IMR-90 (cell line): ENCODE measurements at regions not wholly inside any gene's neighbourhood (a gene's known extent, or its start where the extent isn't known, plus 50 kb on each side); places are given as distances from the start of the nearest gene placed in this dataset.

Source experiments
- ATAC-seq: fragments of 200-7000 bp; cut with Tn5 transposase; 2 replicates; pipeline ENCODE4 v1.9.1; 2020; ENCODE audit warnings: low read depth, mild to moderate bottlenecking, moderate library complexity
- BruUV-seq: library from RNA; stranded (reverse); fragments of 400-500 nt; replicated peaks from 2 replicates; lab custom pipeline; 2021; lab: Mats Ljungman, UMichigan
- CTCF ChIA-PET: fragments of 300-600 bp; formaldehyde crosslinking; extraction: SDS; loops from one replicate; lab custom pipeline; 2021; ENCODE audit warnings: antibody characterized with exemption; lab: Yijun Ruan, JAX
- POLR2A ChIA-PET: fragments of 300-600 bp; sonication (Branson Sonifier 250); formaldehyde crosslinking; loops from one replicate; lab custom pipeline; 2022; ENCODE audit warnings: antibody characterized with exemption; ENCODE audit not compliant: unreplicated experiment; lab: Charles Lee
- DNase-seq: peaks from one replicate; pipeline ENCODE4 v3.0.0; 2013
- H2AFZ ChIP-seq: replicated peaks from 2 replicates; pipeline ENCODE3; 2013; ENCODE audit warnings: low read length, mild to moderate bottlenecking; ENCODE audit not compliant: poor library complexity
- H2AK5ac ChIP-seq: 2 replicates; pipeline ENCODE4 v1.6.1; 2013; ENCODE audit warnings: low read depth, low read length, inconsistent platforms
- H2AK9ac ChIP-seq: replicated peaks from 2 replicates; pipeline ENCODE3; 2013; ENCODE audit warnings: mild to moderate bottlenecking, low read depth, low read length, moderate library complexity; ENCODE audit not compliant: poor library complexity
- H2BK120ac ChIP-seq: 2 replicates; pipeline ENCODE4 v1.6.1; 2013; ENCODE audit warnings: low read depth, low read length, inconsistent platforms
- H2BK15ac ChIP-seq: 3 replicates; pipeline ENCODE4 v1.6.1; 2013; ENCODE audit warnings: low read depth, low read length, inconsistent platforms
- H2BK20ac ChIP-seq: 2 replicates; pipeline ENCODE4 v1.6.1; 2013; ENCODE audit warnings: low read depth, mild to moderate bottlenecking, inconsistent platforms, low read length, moderate library complexity
- H2BK5ac ChIP-seq: 2 replicates; pipeline ENCODE4 v1.6.1; 2013; ENCODE audit warnings: mild to moderate bottlenecking, low read depth, low read length, inconsistent platforms; ENCODE audit not compliant: poor library complexity, severe bottlenecking
- H3K14ac ChIP-seq: replicated peaks from 2 replicates; pipeline ENCODE4 v1.6.1; 2013; ENCODE audit warnings: low read depth, low read length, inconsistent platforms
- H3K18ac ChIP-seq: 2 replicates; pipeline ENCODE4 v1.6.1; 2013; ENCODE audit warnings: low read depth, low read length, control low read depth
- H3K23ac ChIP-seq: 2 replicates; pipeline ENCODE4 v1.6.1; 2013; ENCODE audit warnings: low read depth, low read length, inconsistent platforms
- H3K27ac ChIP-seq: 2 replicates; pipeline ENCODE4 v1.5.1; 2013; ENCODE audit warnings: mild to moderate bottlenecking, control low read depth, low read length; ENCODE audit not compliant: insufficient read depth
- H3K27me3 ChIP-seq: 2 replicates; pipeline ENCODE4 v1.6.1; 2013; ENCODE audit warnings: low read length; ENCODE audit not compliant: control insufficient read depth, insufficient read depth
- H3K36me3 ChIP-seq: 2 replicates; pipeline ENCODE4 v1.6.1; 2013; ENCODE audit warnings: low read length, mixed read lengths; ENCODE audit not compliant: control insufficient read depth, insufficient read depth
- H3K4ac ChIP-seq: 2 replicates; pipeline ENCODE4 v1.6.1; 2013; ENCODE audit warnings: low read depth, low read length, inconsistent platforms
- H3K4me1 ChIP-seq: 2 replicates; pipeline ENCODE4 v1.6.1; 2013; ENCODE audit warnings: low read length, mixed read lengths; ENCODE audit not compliant: control insufficient read depth, insufficient read depth
- H3K4me2 ChIP-seq: 2 replicates; pipeline ENCODE4 v1.6.1; 2013; ENCODE audit warnings: low read depth, mild to moderate bottlenecking, control low read depth, low read length, moderate library complexity
- H3K4me3 ChIP-seq: 2 replicates; pipeline ENCODE4 v1.5.1; 2013; ENCODE audit warnings: low read depth, mild to moderate bottlenecking, control low read depth, low read length, moderate library complexity; ENCODE audit not compliant: insufficient read depth
- H3K56ac ChIP-seq: 2 replicates; pipeline ENCODE4 v1.6.1; 2013; ENCODE audit warnings: low read length, inconsistent platforms; ENCODE audit not compliant: insufficient read depth; ENCODE audit errors: extremely low read depth
- H3K79me1 ChIP-seq, 2 experiments: 2 replicates each; pipeline ENCODE4 v1.6.1; 2013; ENCODE audit warnings: low read length in 2 of 2, inconsistent platforms in 1 of 2, low read depth in 1 of 2
- H3K9ac ChIP-seq: 2 replicates; pipeline ENCODE4 v1.6.1; 2013; ENCODE audit warnings: low read depth, low read length, control low read depth
- H3K9me1 ChIP-seq: 2 replicates; pipeline ENCODE4 v1.6.1; 2013; ENCODE audit warnings: low read length, inconsistent platforms; ENCODE audit not compliant: insufficient read depth
- H3K9me3 ChIP-seq: 2 replicates; pipeline ENCODE4 v1.6.1; 2013; ENCODE audit warnings: low read length; ENCODE audit not compliant: control insufficient read depth, insufficient read depth
- H4K20me1 ChIP-seq: 2 replicates; pipeline ENCODE4 v1.6.1; 2013; ENCODE audit warnings: low read length, inconsistent platforms; ENCODE audit not compliant: insufficient read depth
- H4K5ac ChIP-seq: 2 replicates; pipeline ENCODE4 v1.6.1; 2013; ENCODE audit warnings: mild to moderate bottlenecking, low read depth, low read length, control low read depth
- H4K8ac ChIP-seq, 2 experiments: 2 replicates each; pipeline ENCODE4 v1.6.1; 2013; ENCODE audit warnings: low read depth in 2 of 2, low read length in 2 of 2, control low read depth in 1 of 2, inconsistent platforms in 1 of 2
- H4K91ac ChIP-seq: 2 replicates; pipeline ENCODE4 v1.6.1; 2013; ENCODE audit warnings: low read depth, low read length, inconsistent platforms; ENCODE audit not compliant: insufficient read depth
- BHLHE40 ChIP-seq: fragments of 150-350 bp; IDR thresholded peaks from 2 replicates; pipeline ENCODE4 v1.6.1; 2016; ENCODE audit warnings: mild to moderate bottlenecking, low read depth, low read length
- CEBPB ChIP-seq: IDR thresholded peaks from 2 replicates; pipeline ENCODE4 v1.6.1; 2012; ENCODE audit warnings: low read depth, low read length, improper control_type of control experiment
- CHD1 ChIP-seq: IDR thresholded peaks from 2 replicates; pipeline ENCODE4 v1.6.1; 2012; ENCODE audit warnings: low read depth, low read length, improper control_type of control experiment
- CTCF ChIP-seq: conservative IDR thresholded peaks from 2 replicates; pipeline ENCODE4 v1.5.1; 2012; ENCODE audit warnings: mild to moderate bottlenecking, low read depth, low read length, improper control_type of control experiment
- ELK1 ChIP-seq: fragments of 150-350 bp; IDR thresholded peaks from 2 replicates; pipeline ENCODE4 v1.6.1; 2016; ENCODE audit warnings: low read depth, mild to moderate bottlenecking, low read length, moderate library complexity, borderline replicate concordance
- FOS ChIP-seq: fragments of 150-350 bp; IDR thresholded peaks from 2 replicates; pipeline ENCODE4 v1.6.1; 2016; ENCODE audit warnings: low read depth, low read length
- MAFK ChIP-seq: IDR thresholded peaks from 2 replicates; pipeline ENCODE4 v1.6.1; 2012; ENCODE audit warnings: low read depth, low read length, improper control_type of control experiment
- MAZ ChIP-seq: IDR thresholded peaks from 2 replicates; pipeline ENCODE4 v1.6.1; 2012; ENCODE audit warnings: low read depth, mild to moderate bottlenecking, low read length, improper control_type of control experiment, moderate library complexity, borderline replicate concordance
- MXI1 ChIP-seq: IDR thresholded peaks from 2 replicates; pipeline ENCODE4 v1.6.1; 2012; ENCODE audit warnings: low read depth, mild to moderate bottlenecking, low read length, moderate library complexity, borderline replicate concordance
- NFE2L2 ChIP-seq: fragments of 150-350 bp; IDR thresholded peaks from 2 replicates; pipeline ENCODE4 v1.6.1; 2016; ENCODE audit warnings: low read depth, mild to moderate bottlenecking, low read length
- POLR2A ChIP-seq: IDR thresholded peaks from 2 replicates; pipeline ENCODE4 v1.6.1; 2012; ENCODE audit warnings: mild to moderate bottlenecking, low read depth, low read length
- RAD21 ChIP-seq: IDR thresholded peaks from 2 replicates; pipeline ENCODE4 v1.6.1; 2012; ENCODE audit warnings: low read length, improper control_type of control experiment
- RCOR1 ChIP-seq: IDR thresholded peaks from 2 replicates; pipeline ENCODE4 v1.6.1; 2012; ENCODE audit warnings: mild to moderate bottlenecking, low read length, improper control_type of control experiment; ENCODE audit not compliant: insufficient replicate concordance
- RFX5 ChIP-seq: IDR thresholded peaks from 2 replicates; pipeline ENCODE4 v1.8.0; 2012; ENCODE audit warnings: low read depth, mild to moderate bottlenecking, low read length, moderate library complexity
- SMC3 ChIP-seq: fragments of 150-350 bp; IDR thresholded peaks from 2 replicates; pipeline ENCODE4 v1.6.1; 2016; ENCODE audit warnings: low read depth, mild to moderate bottlenecking, antibody characterized with exemption, low read length, moderate library complexity
- USF2 ChIP-seq: fragments of 150-350 bp; IDR thresholded peaks from 2 replicates; pipeline ENCODE4 v1.6.1; 2017; ENCODE audit warnings: mild to moderate bottlenecking, antibody characterized with exemption, low read length, low read depth
- WGBS, 2 experiments: methylation state at CpG; one replicate each; pipeline versions ENCODE4 v1.1.5 to v1.1.7; 2013; ENCODE audit warnings: missing lambda C conversion rate in 2 of 2; ENCODE audit not compliant: insufficient read length in 1 of 2; ENCODE audit errors: extremely low coverage in 2 of 2; 5-methylcytosine and 5-hydroxymethylcytosine counted together
- dilution Hi-C: fragments of 300-500 bp; cut with HindIII; formaldehyde crosslinking; loops from one replicate; pipeline ENCODE4 v1.14.3; 2018; ENCODE audit warnings: low sequenced_read_pairs; ENCODE audit not compliant: unreplicated experiment
- in situ Hi-C: fragments of 300-500 bp; cut with MboI; formaldehyde crosslinking; loops from 3 replicates; pipeline ENCODE4 v1.14.3; 2019; ENCODE audit warnings: low sequenced_read_pairs, inconsistent platforms, mixed read lengths
- intact Hi-C: fragments of 100-400 bp; cut with micrococcal nuclease; formaldehyde crosslinking; loops from 2 replicates; pipeline ENCODE4 v1.10.0; 2022

GRCh38 chr4:108431986-108432385 lies 188.4 kb upstream of the RPL34 start:
- no peaks in the 10 kb centered on the region for H4K20me1 ChIP-seq
- dilution Hi-C loops = no loop called here
- no peak overlapping the region for H3K4me3 ChIP-seq
- no peak overlapping the region for H4K5ac ChIP-seq
- no peak overlapping the region for H2AK9ac ChIP-seq
- DNase-seq = no peak
- no peak overlapping the region for H2BK20ac ChIP-seq
- no peaks in the 10 kb centered on the region for H3K79me1 ChIP-seq
- H2BK120ac ChIP-seq = no peak overlapping the region
- ChIA-PET CTCF (interaction anchor here (0.6 to 0.7 kb wide), 2 partner anchors 93 to 384 kb away, joined by 3 to 5 read pairs; no protein-coding TSS in a partner anchor), POLR2A (no interaction called here)
- H2AK5ac ChIP-seq = no peak overlapping the region
- no CpG with 5 or more reads among the region's 1 CpG for WGBS, 2 experiments
- no peak overlapping the region for H3K9ac ChIP-seq
- no peak overlapping the region for H3K27ac ChIP-seq
- H3K9me3 ChIP-seq = no peaks in the 10 kb centered on the region
- no peak overlapping the region for H3K56ac ChIP-seq
- no peaks in the 10 kb centered on the region for H3K27me3 ChIP-seq
- H2AFZ ChIP-seq = no peak overlapping the region
- H2BK5ac ChIP-seq = no peak overlapping the region
- BruUV-seq = no TSS peak
- no peak for TF ChIP-seq CTCF
- TF ChIP-seq POLR2A = no peak
- TF ChIP-seq CEBPB = no peak
- TF ChIP-seq USF2 = no peak
- no peak for TF ChIP-seq MAFK
- no peak for TF ChIP-seq MAZ
- no peak for TF ChIP-seq RFX5
- no peak for TF ChIP-seq RAD21
- no peak for TF ChIP-seq RCOR1
- no peak for TF ChIP-seq MXI1
- TF ChIP-seq ELK1 = no peak
- no peak for TF ChIP-seq NFE2L2
- no peak for TF ChIP-seq FOS
- TF ChIP-seq CHD1 = no peak
- no peak for TF ChIP-seq BHLHE40
- no peak for TF ChIP-seq SMC3
- H3K36me3 ChIP-seq = no peaks in the 10 kb centered on the region
- in situ Hi-C loops = no loop called here
- peaks cover 4% of the 10 kb centered on the region; the same call in 1 of the 2 replicates for H3K4me1 ChIP-seq
- H3K4ac ChIP-seq = no peak overlapping the region
- H2BK15ac ChIP-seq = no peak overlapping the region
- no peak overlapping the region for H3K14ac ChIP-seq
- no peak overlapping the region for H4K8ac ChIP-seq
- intact Hi-C loops = no loop called here
- no peak overlapping the region for H3K23ac ChIP-seq
- H4K91ac ChIP-seq = no peak overlapping the region
- no peak overlapping the region for H3K18ac ChIP-seq
- no peak overlapping the region for H3K4me2 ChIP-seq
- no peaks in the 10 kb centered on the region for H3K9me1 ChIP-seq
- no peak for ATAC-seq
